ENCODE measurements at regions not wholly inside any gene's neighbourhood (a gene's known extent, or its start where the extent isn't known, plus 50 kb on each side); places are given as distances from the start of the nearest gene placed in this dataset.
A peak's percentile ranks its signal among the peaks of the same experiment; 100 is the strongest.
"Not testable (repeated sequence)": the region's sequence is repeated elsewhere in the genome, so short reads cannot be mapped to it uniquely, and the experiment has no call there.

DNA sequence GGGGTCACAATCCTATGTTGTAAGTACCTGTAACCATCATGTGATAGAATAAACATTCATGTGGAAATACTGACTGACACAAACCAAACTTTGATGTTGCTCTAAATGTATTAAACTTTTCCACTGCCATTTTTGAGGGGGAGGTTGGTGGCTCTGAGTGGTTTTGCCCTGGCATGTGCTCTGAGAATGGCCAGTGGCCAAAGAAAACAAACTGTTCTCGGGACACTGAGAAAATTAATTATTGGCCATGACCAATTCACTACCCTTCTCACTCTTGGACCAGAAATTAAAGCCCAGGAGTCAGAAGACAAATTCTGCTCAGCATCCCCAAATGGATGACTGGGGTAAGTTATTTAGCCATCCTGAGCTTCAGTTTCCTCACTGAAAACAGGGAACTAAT lies 195.9 kb downstream of the XPNPEP1 start:
- DNase-seq, result no peak

DNA sequence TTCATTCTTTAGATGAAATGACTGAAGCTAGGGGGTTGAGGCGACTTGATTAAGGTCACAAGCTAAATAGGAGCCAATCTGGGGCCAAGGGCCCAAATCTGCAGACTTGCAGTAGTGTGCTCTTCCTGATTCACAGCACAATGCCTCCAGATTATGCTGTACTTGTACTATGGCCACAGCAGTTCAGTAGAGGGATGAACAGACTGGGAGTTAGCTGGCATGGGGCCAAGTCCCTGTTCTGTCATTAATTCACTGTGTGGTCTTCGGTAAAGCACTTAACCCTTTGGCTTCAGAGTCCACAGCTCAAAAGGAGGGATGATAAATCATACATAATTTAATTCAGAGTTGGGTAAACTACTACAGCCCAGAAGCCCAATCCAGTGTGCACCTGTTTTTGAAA lies 196.8 kb downstream of the XPNPEP1 start:
- DNase-seq, result peak; percentile 16

DNA sequence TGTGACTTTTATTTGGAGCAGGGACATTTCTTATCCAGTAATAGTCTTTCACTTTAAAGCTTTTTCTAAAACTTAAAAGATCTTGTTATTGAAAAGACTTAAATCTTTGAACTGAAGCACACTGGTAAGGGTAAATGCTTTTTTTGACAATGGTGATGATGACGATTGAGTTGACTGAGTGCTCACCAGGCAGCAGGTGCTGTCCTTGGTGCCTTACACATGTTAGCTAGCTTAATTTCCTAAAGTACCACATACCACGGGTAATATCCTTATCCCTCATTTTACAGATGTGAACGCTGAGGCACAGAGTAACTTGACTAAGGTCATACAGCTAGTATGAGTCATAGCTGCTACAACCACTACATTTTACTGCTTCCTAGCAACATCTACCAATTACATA lies 200.0 kb downstream of the XPNPEP1 start:
- DNase-seq, result no peak

DNA sequence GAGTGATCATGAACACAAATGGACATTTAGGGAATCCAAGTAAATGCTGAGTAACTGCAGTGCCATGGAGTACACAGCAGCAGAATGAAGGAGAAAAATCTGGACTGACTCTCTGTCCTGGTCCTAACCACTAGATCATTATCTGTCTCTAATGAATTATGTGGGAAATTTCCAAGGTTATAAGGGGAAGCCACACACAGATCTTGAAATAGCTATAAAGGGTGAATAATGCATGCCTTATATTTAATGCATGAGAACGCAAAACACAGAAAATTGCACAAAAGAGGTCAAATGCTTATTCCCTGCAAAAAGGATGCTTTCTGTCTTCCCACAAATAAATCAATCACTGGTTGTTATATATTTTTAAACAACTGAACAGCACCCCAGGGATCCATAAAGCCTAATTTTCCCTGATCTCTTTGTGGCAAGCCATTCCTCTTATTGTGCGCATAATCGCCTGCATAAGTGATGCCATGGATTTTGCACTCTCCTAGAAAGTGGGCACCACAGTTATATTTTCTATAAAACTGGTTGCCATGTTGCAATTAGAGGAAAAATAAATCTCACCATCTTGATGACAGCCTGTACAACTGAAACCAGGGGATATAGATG lies 201.8 kb downstream of the XPNPEP1 start:
- DNase-seq, result no peak

DNA sequence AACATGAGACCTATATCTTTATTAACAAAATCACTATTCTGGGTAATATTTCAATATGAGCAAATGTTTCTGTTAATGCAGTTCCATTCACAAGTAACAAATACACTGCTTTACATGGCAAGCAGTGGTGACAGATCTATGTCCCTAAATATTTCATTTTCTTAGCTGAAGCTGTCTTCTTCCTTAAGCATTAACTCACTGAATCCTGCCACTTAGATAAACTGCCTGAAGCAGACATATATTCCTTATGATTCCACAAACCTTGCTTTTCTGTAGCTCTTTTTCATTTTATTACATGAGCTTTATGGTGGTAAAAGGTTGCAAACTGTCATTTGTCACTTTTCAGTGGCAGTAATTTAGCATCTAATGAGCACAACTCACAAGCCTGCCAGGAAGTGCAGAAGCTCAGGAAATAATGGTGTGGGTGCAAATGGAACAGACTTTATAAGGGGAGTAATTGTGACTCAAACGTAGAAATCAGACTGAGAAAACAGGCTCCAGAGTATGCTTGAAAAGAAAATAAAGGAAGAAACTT lies 217.2 kb downstream of the XPNPEP1 start:
- DNase-seq, result no peak

DNA sequence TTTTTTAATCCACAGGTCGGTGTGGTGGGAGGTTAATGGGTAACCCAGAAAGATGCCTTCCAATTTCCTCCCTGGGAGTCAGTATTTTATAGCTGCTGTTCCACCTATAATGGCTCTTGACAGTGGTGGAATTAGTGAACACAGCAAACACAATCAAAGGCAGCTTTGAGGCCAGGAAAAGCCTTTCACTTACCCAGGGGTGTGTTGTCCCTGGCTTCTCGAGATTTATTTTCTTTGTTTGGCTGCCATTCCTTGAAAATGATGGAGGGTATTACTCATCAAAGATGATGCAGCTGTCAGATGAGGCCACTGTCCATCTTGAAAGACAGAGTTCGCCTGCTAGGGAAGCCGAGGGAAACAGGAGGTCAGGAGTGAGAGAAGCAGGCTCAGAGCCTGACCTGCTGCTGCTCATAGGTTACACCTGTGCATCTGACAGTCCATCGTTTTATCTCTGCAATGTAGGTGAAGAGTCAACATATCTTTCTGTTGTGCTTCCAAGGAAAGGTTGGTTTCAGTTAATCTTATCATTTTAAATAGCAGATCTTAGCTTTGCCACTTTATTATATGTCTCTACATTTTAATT lies 221.6 kb downstream of the XPNPEP1 start:
- no peak for DNase-seq

DNA sequence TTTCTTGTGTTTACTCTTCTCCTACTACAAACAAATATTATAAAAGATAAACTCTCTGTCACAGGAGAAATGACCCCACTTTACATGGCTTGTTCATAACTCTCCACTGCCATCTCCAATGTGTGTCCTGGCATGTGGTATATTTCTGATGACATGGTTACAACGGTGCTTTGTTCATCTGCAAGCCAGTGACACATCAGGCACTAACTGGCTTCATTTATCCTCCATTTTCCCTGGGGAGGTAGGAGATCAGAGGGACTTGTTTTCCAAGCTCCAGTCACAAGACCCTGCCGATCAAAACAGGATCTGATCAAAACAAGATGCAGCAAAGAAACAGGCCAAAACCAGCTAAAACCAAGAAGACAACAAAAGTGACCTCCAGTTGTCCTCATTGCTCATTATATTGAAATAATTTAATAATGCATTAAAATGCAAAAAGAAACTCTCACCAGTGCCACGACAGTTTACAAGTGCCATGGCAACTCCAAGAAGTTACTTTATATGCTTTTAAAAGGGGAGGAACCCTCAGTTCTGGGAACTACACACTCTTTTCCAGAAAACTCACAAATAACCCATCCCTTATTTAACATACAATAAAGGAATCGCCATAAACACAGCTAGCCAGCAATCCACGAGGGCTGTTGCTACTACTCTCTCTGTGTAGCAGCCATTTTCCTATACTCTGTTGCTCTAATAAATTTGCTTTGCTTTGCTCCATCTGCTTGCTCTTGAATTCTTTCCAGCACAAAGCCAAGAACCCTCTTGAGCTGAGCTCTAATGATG lies 224.2 kb downstream of the XPNPEP1 start:
- DNase-seq, result no peak

DNA sequence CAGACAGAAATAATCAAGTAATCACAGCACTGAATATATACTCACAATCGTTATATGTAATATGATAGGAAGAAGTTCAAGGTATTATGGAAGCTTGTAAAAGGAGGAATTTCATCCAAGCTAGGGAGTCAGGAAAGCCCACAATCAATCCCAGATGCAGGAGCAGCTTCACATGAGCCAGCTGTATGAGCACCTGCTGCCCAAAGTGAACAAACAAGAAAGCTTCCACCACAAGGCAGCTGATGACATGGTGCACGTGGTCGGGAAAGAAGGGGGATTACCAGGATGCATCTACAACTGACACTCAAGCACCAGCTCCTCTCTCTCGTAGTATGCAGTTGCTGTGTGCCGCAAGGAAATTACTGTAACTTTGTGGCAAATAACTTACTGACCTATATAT lies 225.2 kb downstream of the XPNPEP1 start:
- peak; percentile 1 for DNase-seq

DNA sequence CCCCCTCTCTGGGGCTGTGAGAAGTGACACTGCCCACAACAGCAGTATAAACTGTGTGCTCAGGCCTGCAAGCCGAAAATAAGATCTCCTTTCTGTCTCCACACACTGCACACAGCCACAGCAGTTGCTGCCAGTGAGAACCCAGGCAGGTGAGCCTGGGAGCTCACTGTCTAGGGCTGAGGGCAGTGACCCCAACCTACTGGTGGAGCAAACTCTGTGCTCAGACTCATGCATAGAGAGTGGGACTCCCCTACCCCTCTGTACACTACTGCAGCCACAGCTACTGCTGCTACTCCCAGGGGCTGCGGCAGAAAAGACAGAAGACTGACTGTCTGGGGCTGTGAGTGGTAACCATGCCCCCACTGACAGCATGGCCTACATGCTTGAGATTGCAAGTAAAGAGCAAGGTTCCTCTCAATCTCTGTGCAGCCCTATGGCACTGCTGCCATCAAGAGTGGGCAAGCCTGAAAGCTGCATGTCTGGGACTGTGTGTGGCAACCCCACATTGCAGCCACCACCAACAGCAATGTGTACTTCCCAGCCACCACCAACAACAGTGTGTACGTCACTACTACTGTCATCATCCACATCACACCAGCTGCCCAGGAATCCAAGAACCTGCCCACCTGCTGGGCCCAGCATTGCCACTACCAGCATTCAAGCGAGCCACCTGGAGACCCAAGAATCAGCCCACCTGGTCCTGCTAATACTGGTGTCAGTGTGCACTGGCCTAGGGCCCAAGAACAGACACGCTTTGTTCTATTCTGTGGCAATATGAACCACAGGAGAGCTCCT lies 226.1 kb downstream of the XPNPEP1 start:
- DNase-seq, result no peak

DNA sequence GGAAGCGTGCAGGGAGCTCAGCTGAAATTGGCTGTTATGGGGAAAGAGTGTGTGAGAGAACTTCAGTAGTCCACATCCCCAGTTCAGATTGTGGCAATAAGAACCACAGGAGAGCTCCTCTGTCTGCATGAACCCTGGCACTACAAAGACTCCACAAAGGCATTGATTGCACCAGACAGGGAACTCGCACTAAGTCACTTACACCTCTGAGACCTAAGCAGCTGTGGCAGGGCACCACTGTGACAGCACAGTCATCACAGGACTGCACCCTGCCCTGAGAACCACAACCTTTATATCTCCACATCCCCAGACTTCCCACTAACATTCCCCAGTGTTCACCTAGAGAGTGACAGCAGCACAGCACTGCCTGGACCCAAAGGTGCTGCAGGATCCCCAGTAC lies 226.8 kb downstream of the XPNPEP1 start:
- no peak for DNase-seq

DNA sequence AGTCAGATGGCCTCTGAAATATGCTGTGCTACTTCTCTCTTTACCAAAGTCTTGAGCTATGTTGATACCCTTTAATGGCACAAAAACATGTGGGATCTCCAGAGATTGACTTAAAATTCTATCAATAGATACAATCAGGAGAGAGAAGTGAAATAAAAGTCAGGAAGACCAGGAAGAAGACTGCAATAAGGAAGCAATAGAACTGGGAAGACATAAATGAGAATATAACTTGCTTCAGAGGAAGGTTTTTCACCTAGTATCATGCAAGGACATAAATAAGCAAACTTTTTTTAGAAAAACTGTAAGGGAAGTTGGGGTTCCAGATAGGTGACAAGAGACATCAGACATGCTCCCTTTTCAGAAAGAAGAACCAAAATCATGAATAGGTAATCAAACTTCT lies 227.3 kb downstream of the XPNPEP1 start:
- no peak for DNase-seq

DNA sequence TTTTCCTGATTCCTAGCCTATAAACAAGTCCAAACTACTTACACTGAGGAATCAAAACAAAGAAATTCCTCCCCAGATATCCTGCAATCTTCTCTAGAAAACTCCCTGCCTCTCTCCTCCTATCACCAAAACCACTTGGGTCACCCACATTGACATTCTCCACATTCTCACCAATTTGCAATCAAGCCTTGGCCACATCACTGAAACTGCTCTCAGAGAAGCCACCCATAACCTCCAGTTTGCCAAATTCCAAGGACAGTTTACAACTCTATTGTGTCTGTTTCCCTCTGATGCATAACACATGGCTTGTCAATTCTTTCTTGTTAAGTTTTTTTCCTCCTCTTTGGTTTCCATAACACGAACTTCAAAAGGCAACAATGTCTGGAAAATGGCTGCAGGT lies 233.5 kb downstream of the XPNPEP1 start:
- DNase-seq, result no peak

DNA sequence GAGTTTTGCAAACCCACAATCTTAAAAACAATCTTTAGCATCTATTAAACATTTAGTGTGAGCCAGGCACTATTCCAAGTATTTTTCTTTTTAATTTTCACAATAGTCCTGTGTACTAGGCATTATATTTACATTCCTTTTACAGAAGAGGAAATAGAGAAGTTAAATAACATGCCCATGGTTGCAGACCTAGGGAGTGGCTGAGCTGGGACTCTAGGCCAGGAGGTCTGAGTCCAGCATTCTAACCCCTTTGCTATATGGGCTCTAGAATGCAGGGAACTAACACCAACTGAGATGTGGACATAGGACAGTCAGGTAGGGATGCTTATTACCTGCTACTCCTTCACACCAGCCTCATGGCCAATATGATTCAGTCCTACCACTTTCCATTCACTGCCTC lies 243.8 kb downstream of the XPNPEP1 start:
- DNase-seq, result no peak

DNA sequence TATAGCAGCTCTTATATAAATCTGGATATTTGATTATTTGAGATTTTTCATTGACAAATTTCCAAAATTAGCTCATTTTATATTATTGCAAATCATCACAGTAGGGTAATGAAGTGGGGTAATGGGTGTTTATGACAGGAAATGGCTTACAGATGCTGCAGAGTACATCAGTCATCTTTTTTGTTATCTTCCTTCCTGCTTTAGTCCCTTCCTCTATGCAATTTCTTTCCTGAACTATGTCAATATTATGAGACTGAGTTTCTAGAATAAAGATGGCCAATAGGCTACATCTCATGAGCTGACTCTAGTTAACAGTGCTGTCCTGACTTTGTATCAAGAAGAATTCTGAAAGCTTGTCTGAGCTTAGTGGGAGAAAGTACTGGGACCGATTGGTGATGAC lies 244.5 kb downstream of the XPNPEP1 start:
- no peak for DNase-seq

DNA sequence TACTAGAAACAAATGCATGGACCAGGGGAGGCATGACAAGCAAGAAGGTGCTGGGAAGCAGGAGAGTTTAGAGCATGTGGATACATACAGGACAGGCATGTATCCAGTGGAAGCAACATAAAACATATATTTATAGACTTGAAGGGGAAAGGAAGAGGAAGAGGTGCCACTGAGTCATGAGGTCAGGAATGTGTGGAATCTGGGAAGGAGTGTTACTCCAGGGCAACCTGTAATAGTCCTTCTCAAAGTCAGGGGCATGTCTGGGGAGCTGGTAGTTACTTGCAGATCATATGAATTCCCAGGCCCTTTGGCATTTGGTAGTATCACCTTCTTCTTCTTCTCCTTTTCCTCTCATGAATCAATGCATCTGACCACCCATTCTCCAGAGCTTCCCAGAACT lies 246.6 kb downstream of the XPNPEP1 start:
- DNase-seq, result no peak

DNA sequence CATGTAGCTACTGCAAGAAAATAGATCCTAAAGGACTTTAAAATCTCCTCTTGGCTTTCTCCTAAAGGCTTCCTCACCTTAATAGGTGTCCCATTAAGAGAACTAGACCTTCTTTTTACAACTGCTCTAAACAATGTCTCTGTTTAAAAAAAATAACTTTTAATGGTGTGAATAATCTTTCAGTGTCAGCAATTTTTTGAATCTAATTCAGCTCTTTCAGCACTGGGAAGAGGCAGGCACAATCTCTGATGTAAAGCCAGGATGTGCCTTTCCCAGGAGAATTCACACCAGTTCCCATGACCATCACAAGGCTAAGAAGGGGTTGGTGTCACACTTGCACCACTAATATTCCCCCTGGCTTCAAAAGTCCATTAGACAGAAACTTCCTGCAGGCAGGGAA lies 254.6 kb downstream of the XPNPEP1 start:
- no peak for DNase-seq

DNA sequence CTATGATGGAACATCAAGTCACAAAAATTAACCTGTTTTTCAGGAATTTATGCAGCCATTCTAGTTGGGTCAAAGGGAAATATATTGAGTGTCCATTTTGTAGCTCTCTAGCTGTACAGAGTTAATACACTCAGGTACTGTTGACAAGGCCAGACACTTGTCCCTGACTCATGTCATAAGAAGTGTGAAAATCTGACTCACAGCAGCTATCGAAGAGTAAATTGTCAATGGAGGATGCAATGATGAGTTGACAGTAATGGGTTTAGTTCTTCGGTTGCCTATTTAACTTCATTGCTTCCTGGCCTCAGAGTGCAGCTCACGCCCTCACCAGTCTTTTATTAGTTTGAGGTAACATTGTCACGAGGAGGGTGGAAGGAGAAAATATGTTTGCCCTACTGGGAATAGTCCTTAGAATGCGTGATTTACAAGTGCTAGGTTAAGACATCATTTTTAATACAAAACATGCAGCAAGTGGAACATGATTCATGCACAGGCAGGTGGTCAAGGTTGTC lies 255.1 kb downstream of the XPNPEP1 start:
- no peak for DNase-seq

DNA sequence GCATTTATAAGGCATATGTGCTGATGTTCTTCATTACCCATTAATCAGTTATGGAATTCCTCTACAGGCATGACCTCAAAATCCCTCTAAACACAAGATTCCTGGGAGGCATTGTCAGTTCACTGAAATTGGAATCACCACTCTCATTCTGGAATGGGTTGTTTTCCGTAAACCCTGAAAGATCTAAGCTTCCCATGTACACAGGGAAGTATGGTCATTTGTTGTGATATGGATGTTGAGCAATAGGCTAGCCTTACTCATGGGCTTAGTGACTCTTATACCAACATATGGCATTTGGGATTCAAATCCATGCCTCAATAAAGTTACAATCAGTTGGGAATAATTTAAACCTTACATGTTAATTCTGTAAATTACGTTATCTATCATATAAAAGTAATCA lies 258.0 kb downstream of the XPNPEP1 start:
- DNase-seq, result no peak

DNA sequence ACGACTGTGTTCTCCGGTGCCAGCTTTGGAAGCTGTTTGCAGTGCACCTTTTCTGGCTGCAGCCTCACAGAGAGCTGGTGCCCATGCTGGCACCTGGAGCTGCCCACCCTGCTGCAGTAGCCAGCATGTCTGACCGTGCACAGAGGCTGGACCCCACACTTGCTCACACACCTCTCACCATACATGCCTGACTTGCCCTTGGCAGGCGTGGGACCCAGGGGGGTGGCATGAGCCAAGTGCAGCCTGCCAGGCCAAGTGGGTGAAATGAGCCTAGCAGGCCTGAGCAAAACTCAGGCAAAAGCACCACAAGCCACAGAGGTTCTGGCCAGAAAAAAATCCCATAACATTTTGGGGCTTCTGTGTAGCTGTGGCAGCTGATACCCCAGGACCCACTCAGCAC lies 258.8 kb downstream of the XPNPEP1 start:
- no peak for DNase-seq

DNA sequence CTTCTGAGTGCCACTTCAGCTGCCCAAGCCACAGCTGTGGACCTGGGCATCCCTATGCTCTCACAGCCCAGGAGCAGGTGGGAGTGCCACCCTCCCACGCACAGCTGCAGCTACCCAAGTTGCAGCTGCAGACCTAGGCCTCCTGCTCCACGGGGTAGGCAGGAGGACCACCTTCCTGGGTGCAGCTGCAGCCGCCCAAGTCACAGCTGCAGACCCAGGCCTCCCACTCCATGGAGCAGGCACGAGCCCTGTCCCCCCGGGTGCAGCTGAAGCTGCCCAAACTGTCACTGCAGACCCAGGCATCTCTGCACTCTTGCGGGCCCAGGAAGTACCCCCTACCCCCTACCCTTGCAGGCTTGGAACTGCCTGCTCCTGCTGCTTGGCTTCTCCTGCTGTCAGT lies 260.2 kb downstream of the XPNPEP1 start:
- DNase-seq, result no peak

DNA sequence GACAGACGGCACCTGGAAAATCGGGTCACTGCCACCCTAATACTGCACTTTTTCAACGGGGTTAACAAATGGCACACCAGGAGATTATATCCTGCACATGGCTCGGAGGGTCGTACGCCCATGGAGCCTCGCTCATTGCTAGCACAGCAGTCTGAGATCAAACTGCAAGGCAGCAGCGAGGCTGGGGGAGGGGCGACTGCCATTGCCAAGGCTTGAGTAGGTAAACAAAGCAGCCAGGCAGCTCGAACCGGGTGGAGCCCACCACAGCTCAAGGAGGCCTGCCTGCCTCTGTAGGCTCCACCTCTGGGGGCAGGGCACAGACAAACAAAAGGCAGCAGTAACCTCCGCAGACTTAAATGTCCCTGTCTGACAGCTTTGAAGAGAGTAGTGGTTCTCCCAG lies 270.7 kb downstream of the XPNPEP1 start:
- DNase-seq, result not testable (repeated sequence)

DNA sequence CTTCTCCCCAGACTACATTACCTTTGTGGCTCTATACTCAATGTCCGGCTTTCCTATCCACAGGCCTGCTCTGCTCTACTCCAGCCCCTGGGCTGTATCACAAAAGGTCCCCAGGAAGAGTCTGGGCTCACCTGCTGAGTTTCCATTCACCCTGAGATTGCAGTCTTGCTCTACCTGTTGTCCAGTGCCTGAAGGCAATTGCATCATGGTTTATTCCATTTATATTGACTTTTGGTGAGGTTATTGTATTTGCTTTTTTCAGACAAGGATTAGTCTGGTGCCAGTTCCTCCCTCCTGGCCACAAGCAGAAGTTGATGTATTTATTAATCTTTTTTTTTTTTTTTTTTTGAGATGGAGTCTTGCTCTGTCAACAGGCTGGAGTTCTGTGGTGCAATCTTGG lies 273.1 kb downstream of the XPNPEP1 start:
- peak; percentile 24 for DNase-seq

DNA sequence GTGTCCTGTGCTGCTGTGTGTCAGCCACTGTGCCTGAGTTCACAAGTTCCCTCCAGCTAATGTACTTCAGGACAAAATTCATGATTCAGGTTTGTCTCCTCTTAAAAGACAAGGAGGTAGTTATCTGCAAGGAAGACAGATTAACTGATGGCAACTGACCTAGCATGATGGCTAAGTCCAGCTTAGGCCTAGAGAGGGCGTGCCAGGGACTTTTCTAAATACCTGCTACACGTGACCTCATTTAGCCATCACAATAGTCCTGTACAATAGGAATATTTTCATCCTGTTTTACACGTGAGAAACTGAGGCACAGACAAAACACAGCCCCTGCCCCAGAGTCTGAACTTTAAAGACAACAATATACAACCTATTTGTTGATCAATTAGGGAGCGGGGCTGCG lies 275.7 kb downstream of the XPNPEP1 start:
- peak; percentile 0 for DNase-seq

Measured in NCI-H69 (cell line).